ENCODE measurements at regions not wholly inside any gene's neighbourhood (a gene's known extent, or its start where the extent isn't known, plus 50 kb on each side); places are given as distances from the start of the nearest gene placed in this dataset.

DNA sequence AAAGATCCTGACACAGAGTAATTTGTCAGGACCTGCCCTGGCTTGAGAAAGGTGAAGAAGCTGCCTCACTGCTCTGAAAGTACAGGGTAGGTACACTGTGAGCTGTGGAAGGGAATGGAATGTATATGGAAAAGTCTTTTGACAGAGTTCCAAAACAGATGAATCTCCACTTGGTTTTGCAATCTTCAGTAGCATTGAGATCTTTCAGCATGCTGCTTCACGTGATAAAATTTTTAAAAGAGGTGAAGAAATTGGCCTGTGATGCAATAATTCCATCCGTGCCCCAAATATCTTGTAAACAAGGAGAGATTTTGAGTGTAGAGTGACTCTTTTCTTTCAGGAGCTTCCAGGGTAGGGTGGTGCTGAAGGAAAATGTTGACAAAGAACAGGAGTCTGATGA is 123.1 kb downstream of the OSR1 start:
- TF ChIP-seq, protein P1, sequence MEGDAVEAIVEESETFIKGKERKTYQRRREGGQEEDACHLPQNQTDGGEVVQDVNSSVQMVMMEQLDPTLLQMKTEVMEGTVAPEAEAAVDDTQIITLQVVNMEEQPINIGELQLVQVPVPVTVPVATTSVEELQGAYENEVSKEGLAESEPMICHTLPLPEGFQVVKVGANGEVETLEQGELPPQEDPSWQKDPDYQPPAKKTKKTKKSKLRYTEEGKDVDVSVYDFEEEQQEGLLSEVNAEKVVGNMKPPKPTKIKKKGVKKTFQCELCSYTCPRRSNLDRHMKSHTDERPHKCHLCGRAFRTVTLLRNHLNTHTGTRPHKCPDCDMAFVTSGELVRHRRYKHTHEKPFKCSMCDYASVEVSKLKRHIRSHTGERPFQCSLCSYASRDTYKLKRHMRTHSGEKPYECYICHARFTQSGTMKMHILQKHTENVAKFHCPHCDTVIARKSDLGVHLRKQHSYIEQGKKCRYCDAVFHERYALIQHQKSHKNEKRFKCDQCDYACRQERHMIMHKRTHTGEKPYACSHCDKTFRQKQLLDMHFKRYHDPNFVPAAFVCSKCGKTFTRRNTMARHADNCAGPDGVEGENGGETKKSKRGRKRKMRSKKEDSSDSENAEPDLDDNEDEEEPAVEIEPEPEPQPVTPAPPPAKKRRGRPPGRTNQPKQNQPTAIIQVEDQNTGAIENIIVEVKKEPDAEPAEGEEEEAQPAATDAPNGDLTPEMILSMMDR (IDR thresholded peaks at IDR 0.05), result no peak
- TF ChIP-seq POLR2A (IDR thresholded peaks at IDR 0.05), result no peak
